DOHH2 (cell line): ENCODE measurements at regions not wholly inside any gene's neighbourhood (a gene's known extent, or its start where the extent isn't known, plus 50 kb on each side); places are given as distances from the start of the nearest gene placed in this dataset.

ENCODE experiments used
- EZH2phosphoT487 ChIP-seq: fragments of 200-600 bp; sonication (generic); IDR thresholded peaks from 2 replicates; pipeline ENCODE4 v1.6.1; 2017; ENCODE audit warnings: borderline replicate concordance, mild to moderate bottlenecking, antibody characterized with exemption, low read length, moderate library complexity, mixed read lengths
- TF ChIP-seq, protein P1 (sequence below): fragments of 200-600 bp; sonication (generic); IDR thresholded peaks from one replicate; pipeline ENCODE4 v1.5.1; 2014; ENCODE audit warnings: antibody characterized with exemption, mild to moderate bottlenecking, low read depth, low read length; ENCODE audit not compliant: poor library complexity, severe bottlenecking

DNA sequence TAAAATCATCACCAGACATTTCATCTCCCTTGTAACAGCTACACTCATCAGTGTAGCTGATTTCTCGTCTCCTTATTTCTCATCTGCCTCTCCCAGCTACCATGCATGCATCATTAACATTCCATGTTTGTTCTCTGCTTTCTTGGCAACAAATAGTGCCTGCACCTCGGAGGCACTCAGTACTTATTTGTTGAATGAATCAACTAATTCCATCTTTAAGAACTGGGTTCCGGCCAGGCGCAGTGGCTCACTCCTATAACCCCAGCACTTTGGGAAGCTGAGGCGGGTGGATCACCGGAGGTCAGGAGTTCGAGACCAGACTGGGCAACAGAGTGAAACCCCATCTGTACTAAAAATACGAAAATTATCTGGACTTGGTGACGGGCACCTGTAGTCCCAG is 63.9 kb upstream of the GTF3A start:
- TF ChIP-seq, protein P1, sequence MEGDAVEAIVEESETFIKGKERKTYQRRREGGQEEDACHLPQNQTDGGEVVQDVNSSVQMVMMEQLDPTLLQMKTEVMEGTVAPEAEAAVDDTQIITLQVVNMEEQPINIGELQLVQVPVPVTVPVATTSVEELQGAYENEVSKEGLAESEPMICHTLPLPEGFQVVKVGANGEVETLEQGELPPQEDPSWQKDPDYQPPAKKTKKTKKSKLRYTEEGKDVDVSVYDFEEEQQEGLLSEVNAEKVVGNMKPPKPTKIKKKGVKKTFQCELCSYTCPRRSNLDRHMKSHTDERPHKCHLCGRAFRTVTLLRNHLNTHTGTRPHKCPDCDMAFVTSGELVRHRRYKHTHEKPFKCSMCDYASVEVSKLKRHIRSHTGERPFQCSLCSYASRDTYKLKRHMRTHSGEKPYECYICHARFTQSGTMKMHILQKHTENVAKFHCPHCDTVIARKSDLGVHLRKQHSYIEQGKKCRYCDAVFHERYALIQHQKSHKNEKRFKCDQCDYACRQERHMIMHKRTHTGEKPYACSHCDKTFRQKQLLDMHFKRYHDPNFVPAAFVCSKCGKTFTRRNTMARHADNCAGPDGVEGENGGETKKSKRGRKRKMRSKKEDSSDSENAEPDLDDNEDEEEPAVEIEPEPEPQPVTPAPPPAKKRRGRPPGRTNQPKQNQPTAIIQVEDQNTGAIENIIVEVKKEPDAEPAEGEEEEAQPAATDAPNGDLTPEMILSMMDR, result no peak
- TF ChIP-seq EZH2phosphoT487, result no peak
